GM06990 (cell line): ENCODE measurements at regions not wholly inside any gene's neighbourhood (a gene's known extent, or its start where the extent isn't known, plus 50 kb on each side); places are given as distances from the start of the nearest gene placed in this dataset.

Source experiments
- DNase-seq: peaks from one replicate; pipeline ENCODE4 v3.0.0-alpha.2; 2011; ENCODE audit not compliant: insufficient read length; ENCODE audit errors: extremely low read depth
- H3K27me3 ChIP-seq: replicated peaks from 2 replicates; pipeline ENCODE4 v1.6.0; 2011; ENCODE audit warnings: low read length; ENCODE audit not compliant: control insufficient read depth, insufficient read depth
- H3K36me3 ChIP-seq: 2 replicates; pipeline ENCODE4 v1.5.1; 2011; ENCODE audit warnings: low read length; ENCODE audit not compliant: control insufficient read depth, insufficient read depth
- H3K4me3 ChIP-seq: replicated peaks from 2 replicates; pipeline ENCODE4 v1.5.1; 2011; ENCODE audit warnings: low read depth, mild to moderate bottlenecking, control low read depth, low read length
- TF ChIP-seq, protein P1 (sequence below): IDR thresholded peaks from 2 replicates; pipeline ENCODE4 v1.5.1; 2011; ENCODE audit warnings: low read length, control low read depth, mild to moderate bottlenecking, inconsistent platforms; ENCODE audit not compliant: insufficient read depth, poor library complexity, severe bottlenecking

DNA sequence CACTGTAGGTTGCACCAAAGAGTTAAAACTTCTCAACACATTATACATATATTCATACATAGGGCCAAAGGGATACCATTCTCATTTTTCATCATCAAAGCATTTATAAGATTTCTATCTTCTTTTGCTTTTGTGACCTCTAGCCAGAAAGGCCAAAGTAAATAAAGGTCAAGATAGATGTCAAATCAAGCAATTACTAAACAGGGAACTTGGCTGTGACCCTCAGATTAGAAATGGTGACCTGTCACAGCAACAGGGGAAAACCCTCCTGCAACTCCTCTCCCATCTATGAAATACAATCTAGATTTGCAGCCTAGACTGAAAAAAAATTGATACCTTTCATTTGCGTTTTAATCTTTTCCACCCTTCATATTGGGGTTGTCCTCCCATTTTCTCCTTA lies 225.6 kb upstream of the FAM241A start:
- no peaks in the 10 kb centered on the region for H3K36me3 ChIP-seq
- TF ChIP-seq, protein P1, sequence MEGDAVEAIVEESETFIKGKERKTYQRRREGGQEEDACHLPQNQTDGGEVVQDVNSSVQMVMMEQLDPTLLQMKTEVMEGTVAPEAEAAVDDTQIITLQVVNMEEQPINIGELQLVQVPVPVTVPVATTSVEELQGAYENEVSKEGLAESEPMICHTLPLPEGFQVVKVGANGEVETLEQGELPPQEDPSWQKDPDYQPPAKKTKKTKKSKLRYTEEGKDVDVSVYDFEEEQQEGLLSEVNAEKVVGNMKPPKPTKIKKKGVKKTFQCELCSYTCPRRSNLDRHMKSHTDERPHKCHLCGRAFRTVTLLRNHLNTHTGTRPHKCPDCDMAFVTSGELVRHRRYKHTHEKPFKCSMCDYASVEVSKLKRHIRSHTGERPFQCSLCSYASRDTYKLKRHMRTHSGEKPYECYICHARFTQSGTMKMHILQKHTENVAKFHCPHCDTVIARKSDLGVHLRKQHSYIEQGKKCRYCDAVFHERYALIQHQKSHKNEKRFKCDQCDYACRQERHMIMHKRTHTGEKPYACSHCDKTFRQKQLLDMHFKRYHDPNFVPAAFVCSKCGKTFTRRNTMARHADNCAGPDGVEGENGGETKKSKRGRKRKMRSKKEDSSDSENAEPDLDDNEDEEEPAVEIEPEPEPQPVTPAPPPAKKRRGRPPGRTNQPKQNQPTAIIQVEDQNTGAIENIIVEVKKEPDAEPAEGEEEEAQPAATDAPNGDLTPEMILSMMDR = no peak
- 0 out of 2 replicates have a peak, but pooled peaks cover 3% of the 10 kb centered on the region for H3K27me3 ChIP-seq
- H3K4me3 ChIP-seq = no peak overlapping the region
- DNase-seq = no peak

DNA sequence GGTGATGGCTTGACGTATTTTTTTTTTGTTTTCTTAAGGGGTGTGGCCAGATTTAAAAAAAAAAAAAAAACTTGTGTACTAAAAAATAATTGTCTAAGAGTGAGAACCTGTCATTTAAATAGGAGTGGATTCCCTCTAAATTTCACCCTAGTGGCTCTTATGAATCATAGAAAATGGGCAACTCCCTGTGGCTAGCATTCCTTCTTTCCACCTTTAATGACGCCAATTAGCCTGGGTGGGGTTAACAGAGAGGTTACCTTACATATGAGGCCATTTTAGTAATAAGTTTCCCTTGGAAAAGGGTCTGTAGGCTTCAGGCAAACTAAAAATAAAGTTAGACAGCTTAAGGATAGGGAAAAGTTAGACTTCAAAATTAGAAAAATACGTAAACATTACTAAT lies 223.5 kb upstream of the FAM241A start:
- Histone ChIP-seq H3K27me3 (0 out of 2 replicates have a peak, but pooled peaks cover 3% of the 10 kb centered on the region), H3K4me3 (no peak overlapping the region), H3K36me3 (no peaks in the 10 kb centered on the region)
- TF ChIP-seq, protein P1 = no peak
- no peak for DNase-seq

DNA sequence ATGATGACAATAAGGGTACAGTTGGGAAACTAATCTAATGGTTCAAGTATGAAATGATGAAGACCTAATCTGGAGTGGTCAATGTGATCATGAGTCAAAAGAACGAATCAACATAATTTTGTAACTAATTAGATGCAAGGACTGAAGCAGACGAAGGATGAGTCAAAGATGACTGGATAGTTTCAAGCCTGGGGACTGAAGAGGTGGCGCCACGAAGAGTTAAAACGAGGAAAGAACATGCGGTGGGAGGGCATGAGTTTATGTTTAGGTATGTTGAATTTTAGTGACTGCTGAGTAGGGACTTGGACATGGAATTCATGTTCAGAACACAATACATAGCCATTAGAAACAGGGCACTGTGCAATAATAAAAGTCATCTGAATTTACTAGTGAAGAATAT lies 221.5 kb upstream of the FAM241A start:
- DNase-seq = no peak
- H3K4me3 ChIP-seq = no peak overlapping the region
- TF ChIP-seq, protein P1 = no peak
- H3K27me3 ChIP-seq = no peaks in the 10 kb centered on the region
- H3K36me3 ChIP-seq = no peaks in the 10 kb centered on the region

DNA sequence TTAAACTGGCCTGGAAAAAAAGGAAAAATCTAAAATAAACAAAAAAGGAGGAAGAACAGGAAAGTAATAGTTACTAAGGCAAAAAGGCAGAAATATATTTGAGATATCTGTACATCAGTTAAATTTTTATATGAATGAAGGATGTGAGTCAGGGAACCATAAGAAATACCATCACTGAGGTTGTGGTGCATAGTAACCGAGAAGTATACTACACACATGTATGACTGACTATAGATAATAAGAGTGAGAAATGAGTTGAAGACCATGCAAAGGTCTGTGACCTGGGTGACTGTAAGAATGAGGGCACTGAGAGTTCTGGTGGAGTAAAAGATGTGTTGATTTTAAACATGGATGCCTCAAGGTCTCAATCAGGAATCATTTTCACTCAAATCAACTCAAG lies 220.6 kb upstream of the FAM241A start:
- H3K36me3 ChIP-seq = no peaks in the 10 kb centered on the region
- no peaks in the 10 kb centered on the region for H3K27me3 ChIP-seq
- no peak for DNase-seq
- TF ChIP-seq, protein P1 = no peak
- no peak overlapping the region for H3K4me3 ChIP-seq

DNA sequence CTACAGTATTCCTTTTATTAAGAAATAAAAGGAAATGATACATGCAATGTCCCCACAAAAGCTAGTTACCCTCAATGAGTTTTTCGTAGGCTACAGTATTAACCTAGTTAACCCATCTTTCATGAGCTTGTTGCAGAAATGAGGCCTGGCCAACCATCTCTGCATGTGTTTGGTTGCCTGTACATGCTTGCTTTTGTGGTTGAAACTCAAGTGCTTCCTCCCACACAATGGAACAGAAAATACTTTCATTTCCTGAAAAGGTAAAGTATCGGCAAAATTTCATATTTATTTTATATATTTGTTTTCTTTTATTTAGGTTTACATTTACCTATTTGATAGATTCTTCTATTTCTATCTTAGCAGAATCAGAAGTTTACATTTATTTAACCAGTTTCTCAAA lies 214.6 kb upstream of the FAM241A start:
- H3K36me3 ChIP-seq = no peaks in the 10 kb centered on the region
- TF ChIP-seq, protein P1 = no peak
- peak; percentile 14 for DNase-seq
- no peaks in the 10 kb centered on the region for H3K27me3 ChIP-seq
- no peak overlapping the region for H3K4me3 ChIP-seq

DNA sequence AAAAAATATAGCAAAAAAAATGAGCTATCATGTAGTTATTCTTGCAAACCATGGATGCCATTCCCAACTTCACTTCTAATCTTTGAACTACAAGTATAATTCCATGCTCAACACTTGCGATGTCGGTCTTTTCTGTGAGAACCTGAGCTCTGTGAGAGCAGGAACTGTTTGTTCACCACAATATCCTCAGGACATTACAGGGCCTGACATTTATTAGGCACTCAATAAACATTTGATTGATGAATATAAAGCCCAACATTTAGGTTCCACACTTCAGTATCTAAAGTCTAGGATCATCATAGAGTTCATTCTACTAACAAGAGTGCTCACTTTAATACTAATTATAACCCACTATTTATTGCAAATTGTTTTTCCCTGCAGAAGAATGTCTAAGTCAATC lies 211.6 kb upstream of the FAM241A start:
- Histone ChIP-seq H3K36me3 (no peaks in the 10 kb centered on the region), H3K4me3 (no peak overlapping the region), H3K27me3 (no peaks in the 10 kb centered on the region)
- TF ChIP-seq, protein P1 = no peak
- no peak for DNase-seq
